ENCODE measurements at regions not wholly inside any gene's neighbourhood (a gene's known extent, or its start where the extent isn't known, plus 50 kb on each side); places are given as distances from the start of the nearest gene placed in this dataset.

- H3K36me3 ChIP-seq (ENCODE audit: insufficient read depth), result no peaks in the 10 kb centered on the region
- H3K4me1 ChIP-seq (ENCODE audit: low read depth, poor library complexity, severe bottlenecking), result no peaks in the 10 kb centered on the region
- no peak overlapping the region for H2AFZ ChIP-seq (ENCODE audit: low read depth)
- H4K20me1 ChIP-seq (ENCODE audit: insufficient read depth), result no peaks in the 10 kb centered on the region
- no peak overlapping the region for H3K4me2 ChIP-seq
- no peak overlapping the region for H3K27ac ChIP-seq
- no peaks in the 10 kb centered on the region for H3K79me2 ChIP-seq (ENCODE audit: insufficient read depth, low read depth)
- no peak overlapping the region for H3K9ac ChIP-seq
- no peaks in the 10 kb centered on the region for H3K27me3 ChIP-seq (ENCODE audit: insufficient read depth, low read depth)
- H3K4me3 ChIP-seq (IDR thresholded peaks at IDR 0.05; ENCODE audit: insufficient read depth, low read depth, low read length), result no peak overlapping the region
- TF ChIP-seq CTCF (conservative IDR thresholded peaks at IDR 0.05; ENCODE audit: low read depth, low read length), result no peak
These were observed 421.7 kb downstream of the TCERG1L start for GRCh38 chr10:130889780-130890179.

- no peak overlapping the region for H3K4me3 ChIP-seq (IDR thresholded peaks at IDR 0.05; ENCODE audit: insufficient read depth, low read depth, low read length)
- no peak overlapping the region for H3K27ac ChIP-seq
- H4K20me1 ChIP-seq (ENCODE audit: insufficient read depth), result no peaks in the 10 kb centered on the region
- H2AFZ ChIP-seq (ENCODE audit: low read depth), result no peak overlapping the region
- no peak for TF ChIP-seq CTCF (conservative IDR thresholded peaks at IDR 0.05; ENCODE audit: low read depth, low read length)
- H3K27me3 ChIP-seq (ENCODE audit: insufficient read depth, low read depth), result no peaks in the 10 kb centered on the region
- no peak overlapping the region for H3K9ac ChIP-seq
- H3K36me3 ChIP-seq (ENCODE audit: insufficient read depth), result no peaks in the 10 kb centered on the region
- H3K4me1 ChIP-seq (ENCODE audit: low read depth, poor library complexity, severe bottlenecking), result no peaks in the 10 kb centered on the region
- no peaks in the 10 kb centered on the region for H3K79me2 ChIP-seq (ENCODE audit: insufficient read depth, low read depth)
- H3K4me2 ChIP-seq, result no peak overlapping the region
These were observed 420.5 kb downstream of the TCERG1L start for GRCh38 chr10:130891066-130891465.

DNA sequence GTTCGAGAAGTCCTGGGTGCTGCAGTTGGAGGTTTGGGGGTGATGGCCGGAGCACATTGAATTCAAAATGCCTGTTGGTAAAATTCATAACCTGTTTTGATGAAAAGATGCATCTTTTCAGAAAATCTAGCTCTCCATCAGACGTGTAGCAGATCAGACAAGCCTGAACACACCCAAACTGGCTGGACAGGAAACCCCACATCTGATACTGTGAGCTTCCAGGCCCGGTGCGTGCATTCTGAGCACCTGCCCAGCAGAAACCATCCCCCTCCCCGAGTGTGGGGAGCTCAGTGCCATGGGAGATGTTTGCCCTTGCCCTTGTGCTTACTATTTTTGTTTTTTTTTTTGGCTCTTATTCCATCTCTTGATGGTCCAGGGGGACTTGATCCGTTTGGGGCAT is 417.1 kb downstream of the TCERG1L start:
- Histone ChIP-seq H3K4me1 (ENCODE audit: low read depth, poor library complexity, severe bottlenecking) (no peaks in the 10 kb centered on the region), H3K27ac (no peak overlapping the region)
- TF ChIP-seq CTCF (conservative IDR thresholded peaks at IDR 0.05; ENCODE audit: low read depth, low read length), result no peak

DNA sequence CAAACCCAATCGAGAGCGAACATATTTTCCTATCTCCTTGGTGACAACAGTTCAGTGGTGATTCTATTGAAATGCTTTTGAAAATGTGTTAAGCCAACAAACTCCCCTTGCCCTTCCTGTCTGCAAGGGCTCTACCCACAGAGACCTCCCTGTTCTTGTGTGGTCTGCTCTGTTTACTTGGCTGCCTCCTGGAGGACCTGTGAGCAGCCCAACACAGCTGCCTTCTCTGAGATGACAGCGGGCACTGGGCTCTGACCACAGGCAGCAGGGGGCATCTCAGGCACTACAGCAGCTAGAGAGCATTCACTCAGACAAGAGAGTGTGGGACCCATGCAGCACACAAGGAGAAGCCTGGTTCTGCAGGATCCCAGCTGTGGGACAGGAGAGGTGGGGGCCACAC is 416.4 kb downstream of the TCERG1L start:
- Histone ChIP-seq H4K20me1 (ENCODE audit: insufficient read depth) (no peaks in the 10 kb centered on the region), H3K4me1 (ENCODE audit: low read depth, poor library complexity, severe bottlenecking) (no peaks in the 10 kb centered on the region)

More for the DNA sequence above, 417.1 kb downstream of the TCERG1L start:
- no peaks in the 10 kb centered on the region for H3K27me3 ChIP-seq (ENCODE audit: insufficient read depth, low read depth)
- H3K4me2 ChIP-seq, result no peak overlapping the region
- H3K9ac ChIP-seq, result no peak overlapping the region
- H3K4me3 ChIP-seq (IDR thresholded peaks at IDR 0.05; ENCODE audit: insufficient read depth, low read depth, low read length), result no peak overlapping the region
- H2AFZ ChIP-seq (ENCODE audit: low read depth), result no peak overlapping the region
- no peaks in the 10 kb centered on the region for H3K36me3 ChIP-seq (ENCODE audit: insufficient read depth)
- H3K79me2 ChIP-seq (ENCODE audit: insufficient read depth, low read depth), result no peaks in the 10 kb centered on the region
- H4K20me1 ChIP-seq (ENCODE audit: insufficient read depth), result no peaks in the 10 kb centered on the region

More for the DNA sequence above, 416.4 kb downstream of the TCERG1L start:
- Histone ChIP-seq H3K79me2 (ENCODE audit: insufficient read depth, low read depth) (no peaks in the 10 kb centered on the region), H3K4me3 (IDR thresholded peaks at IDR 0.05; ENCODE audit: insufficient read depth, low read depth, low read length) (no peak overlapping the region), H3K27me3 (ENCODE audit: insufficient read depth, low read depth) (no peaks in the 10 kb centered on the region), H3K27ac (no peak overlapping the region), H2AFZ (ENCODE audit: low read depth) (no peak overlapping the region), H3K36me3 (ENCODE audit: insufficient read depth) (no peaks in the 10 kb centered on the region), H3K4me2 (no peak overlapping the region), H3K9ac (no peak overlapping the region)
- TF ChIP-seq CTCF (conservative IDR thresholded peaks at IDR 0.05; ENCODE audit: low read depth, low read length), result no peak

Measured in KMS-11 (cell line).